ENCODE measurements at regions not wholly inside any gene's neighbourhood (a gene's known extent, or its start where the extent isn't known, plus 50 kb on each side); places are given as distances from the start of the nearest gene placed in this dataset.

DNA sequence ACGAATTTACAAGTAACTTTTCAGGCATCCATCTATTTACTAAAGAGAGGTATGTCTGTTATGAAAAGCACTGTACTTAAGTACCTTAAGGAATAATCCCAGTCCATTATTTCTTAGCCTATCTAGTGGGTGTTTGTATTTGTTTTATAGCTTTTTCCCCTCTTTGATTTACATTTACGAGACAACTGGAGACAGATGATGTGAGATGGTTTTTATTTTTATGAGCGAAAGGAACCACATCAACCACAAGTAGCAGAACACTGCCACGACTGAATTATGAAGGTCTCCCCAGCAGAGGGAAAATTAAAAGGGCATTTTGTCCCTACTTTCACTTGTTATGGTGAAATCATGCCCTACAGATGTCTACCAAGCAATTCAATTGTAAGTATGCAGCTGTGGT is 357.8 kb downstream of the NFIB start:
- Histone ChIP-seq H3K9me3 (replicated peaks; ENCODE audit: insufficient read depth, low read length) (no peaks in the 10 kb centered on the region), H3K27ac (ENCODE audit: low read length) (no peak overlapping the region), H4K20me1 (ENCODE audit: insufficient read depth, low read length) (no peaks in the 10 kb centered on the region), H3K4me3 (ENCODE audit: low read length) (no peak overlapping the region), H2AFZ (ENCODE audit: low read length) (no peak overlapping the region), H3K27me3 (replicated peaks; ENCODE audit: insufficient read depth, low read length) (no peaks in the 10 kb centered on the region), H3F3A (ENCODE audit: insufficient read depth, low read length) (no peaks in the 10 kb centered on the region), H3K9ac (ENCODE audit: low read length) (no peak overlapping the region), H3K4me2 (ENCODE audit: low read depth, low read length) (no peak overlapping the region), H3K9me2 (replicated peaks; ENCODE audit: insufficient read depth, low read length) (no peaks in the 10 kb centered on the region), H3K4me1 (ENCODE audit: low read length) (no peaks in the 10 kb centered on the region), H3K36me3 (replicated peaks; ENCODE audit: insufficient read depth, low read length) (no peaks in the 10 kb centered on the region), H3K79me2 (ENCODE audit: low read length) (no peaks in the 10 kb centered on the region)
- TF ChIP-seq EZH2phosphoT487 (IDR thresholded peaks at IDR 0.05; ENCODE audit: low read length) (no peak), EZH2 (optimal IDR thresholded peaks at IDR 0.05; ENCODE audit: low read depth, low read length) (no peak)
- TF ChIP-seq, protein P1, sequence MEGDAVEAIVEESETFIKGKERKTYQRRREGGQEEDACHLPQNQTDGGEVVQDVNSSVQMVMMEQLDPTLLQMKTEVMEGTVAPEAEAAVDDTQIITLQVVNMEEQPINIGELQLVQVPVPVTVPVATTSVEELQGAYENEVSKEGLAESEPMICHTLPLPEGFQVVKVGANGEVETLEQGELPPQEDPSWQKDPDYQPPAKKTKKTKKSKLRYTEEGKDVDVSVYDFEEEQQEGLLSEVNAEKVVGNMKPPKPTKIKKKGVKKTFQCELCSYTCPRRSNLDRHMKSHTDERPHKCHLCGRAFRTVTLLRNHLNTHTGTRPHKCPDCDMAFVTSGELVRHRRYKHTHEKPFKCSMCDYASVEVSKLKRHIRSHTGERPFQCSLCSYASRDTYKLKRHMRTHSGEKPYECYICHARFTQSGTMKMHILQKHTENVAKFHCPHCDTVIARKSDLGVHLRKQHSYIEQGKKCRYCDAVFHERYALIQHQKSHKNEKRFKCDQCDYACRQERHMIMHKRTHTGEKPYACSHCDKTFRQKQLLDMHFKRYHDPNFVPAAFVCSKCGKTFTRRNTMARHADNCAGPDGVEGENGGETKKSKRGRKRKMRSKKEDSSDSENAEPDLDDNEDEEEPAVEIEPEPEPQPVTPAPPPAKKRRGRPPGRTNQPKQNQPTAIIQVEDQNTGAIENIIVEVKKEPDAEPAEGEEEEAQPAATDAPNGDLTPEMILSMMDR (IDR thresholded peaks at IDR 0.05; ENCODE audit: low read length) = no peak
- no peak for DNase-seq

DNA sequence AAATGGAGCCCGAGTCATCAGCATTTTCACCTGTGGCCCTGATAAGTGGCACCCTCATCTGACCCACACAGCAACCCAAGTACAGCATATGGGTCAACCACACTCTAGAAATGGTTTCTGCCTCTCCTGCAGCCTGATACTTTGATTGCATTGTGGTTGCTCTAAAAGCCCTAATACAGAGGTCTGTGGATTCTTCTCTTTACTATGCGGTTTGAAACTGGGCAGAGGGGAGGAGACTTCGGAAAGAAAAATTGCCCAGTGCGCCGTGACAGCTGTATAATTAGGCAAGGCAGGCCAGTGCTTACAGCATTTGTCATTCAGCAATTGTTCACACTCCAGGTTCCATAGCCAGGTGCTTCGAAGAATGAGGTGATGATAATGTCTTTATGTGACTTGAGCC is 361.0 kb downstream of the NFIB start:
- no peak for DNase-seq
- H3K4me2 ChIP-seq (ENCODE audit: low read depth, low read length) = no peak overlapping the region
- H3K27ac ChIP-seq (ENCODE audit: low read length) = no peak overlapping the region

DNA sequence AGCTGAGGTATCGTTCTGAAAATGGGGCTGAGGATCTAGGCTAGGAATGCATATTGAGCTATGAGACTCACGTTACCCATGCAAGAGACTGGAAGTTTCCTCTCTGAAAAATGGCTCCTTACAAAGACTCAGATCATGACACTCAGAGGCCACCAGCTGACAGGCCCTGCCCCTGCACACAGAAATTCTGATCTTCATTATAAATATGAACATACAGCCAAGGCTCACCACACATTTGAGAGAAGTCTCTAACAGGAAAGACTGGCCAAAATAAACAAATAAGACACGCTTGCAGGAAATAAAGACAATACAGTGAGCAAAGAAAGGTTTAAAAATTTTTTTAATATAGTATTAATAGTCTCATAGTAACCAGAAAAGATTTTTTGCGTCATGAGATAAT is 365.9 kb downstream of the NFIB start:
- no peaks in the 10 kb centered on the region for H3K4me1 ChIP-seq (ENCODE audit: low read length)
- no peaks in the 10 kb centered on the region for H4K20me1 ChIP-seq (ENCODE audit: insufficient read depth, low read length)
- H3F3A ChIP-seq (ENCODE audit: insufficient read depth, low read length) = no peaks in the 10 kb centered on the region
- no peaks in the 10 kb centered on the region for H3K9me3 ChIP-seq (replicated peaks; ENCODE audit: insufficient read depth, low read length)
- no peaks in the 10 kb centered on the region for H3K79me2 ChIP-seq (ENCODE audit: low read length)
- H3K27me3 ChIP-seq (replicated peaks; ENCODE audit: insufficient read depth, low read length) = no peaks in the 10 kb centered on the region
- no peak for DNase-seq
- no peak for TF ChIP-seq EZH2phosphoT487 (IDR thresholded peaks at IDR 0.05; ENCODE audit: low read length)
- H3K9ac ChIP-seq (ENCODE audit: low read length) = no peak overlapping the region
- no peaks in the 10 kb centered on the region for H3K36me3 ChIP-seq (replicated peaks; ENCODE audit: insufficient read depth, low read length)
- H3K27ac ChIP-seq (ENCODE audit: low read length) = no peak overlapping the region
- no peak overlapping the region for H3K4me3 ChIP-seq (ENCODE audit: low read length)
- no peak overlapping the region for H2AFZ ChIP-seq (ENCODE audit: low read length)
- H3K4me2 ChIP-seq (ENCODE audit: low read depth, low read length) = no peak overlapping the region
- no peaks in the 10 kb centered on the region for H3K9me2 ChIP-seq (replicated peaks; ENCODE audit: insufficient read depth, low read length)

More for the DNA sequence above, 361.0 kb downstream of the NFIB start:
- Histone ChIP-seq H3K79me2 (ENCODE audit: low read length) (no peaks in the 10 kb centered on the region), H4K20me1 (ENCODE audit: insufficient read depth, low read length) (no peaks in the 10 kb centered on the region), H3K9me2 (replicated peaks; ENCODE audit: insufficient read depth, low read length) (no peaks in the 10 kb centered on the region), H2AFZ (ENCODE audit: low read length) (no peak overlapping the region), H3K9me3 (replicated peaks; ENCODE audit: insufficient read depth, low read length) (no peaks in the 10 kb centered on the region), H3K9ac (ENCODE audit: low read length) (no peak overlapping the region), H3F3A (ENCODE audit: insufficient read depth, low read length) (no peaks in the 10 kb centered on the region), H3K4me1 (ENCODE audit: low read length) (no peaks in the 10 kb centered on the region), H3K36me3 (replicated peaks; ENCODE audit: insufficient read depth, low read length) (no peaks in the 10 kb centered on the region), H3K4me3 (ENCODE audit: low read length) (no peak overlapping the region), H3K27me3 (replicated peaks; ENCODE audit: insufficient read depth, low read length) (no peaks in the 10 kb centered on the region)
- TF ChIP-seq, protein P1 (IDR thresholded peaks at IDR 0.05; ENCODE audit: low read length) = no peak
- TF ChIP-seq EZH2 (optimal IDR thresholded peaks at IDR 0.05; ENCODE audit: low read depth, low read length) = no peak
- no peak for TF ChIP-seq EZH2phosphoT487 (IDR thresholded peaks at IDR 0.05; ENCODE audit: low read length)

DNA sequence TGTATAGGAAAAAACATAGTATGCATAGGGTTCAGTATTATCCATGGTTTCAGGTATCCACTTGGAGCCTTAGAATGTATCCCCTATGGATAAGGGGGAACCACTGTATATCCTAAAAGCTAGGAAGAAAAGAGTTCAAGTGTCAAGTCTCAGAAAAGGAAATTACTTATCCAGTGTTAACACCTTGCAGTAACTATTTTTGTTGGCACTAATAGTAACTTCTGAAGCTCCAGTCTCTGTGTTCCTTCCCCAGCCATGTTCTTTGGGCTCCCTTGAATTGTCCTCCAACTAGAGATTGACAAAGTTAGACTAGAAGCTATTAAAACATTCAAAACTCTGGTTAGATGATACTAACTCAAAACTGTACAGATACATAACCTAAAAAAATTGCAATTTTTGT is 370.8 kb downstream of the NFIB start:
- H3K9ac ChIP-seq (ENCODE audit: low read length) = no peak overlapping the region
- DNase-seq = no peak
- no peaks in the 10 kb centered on the region for H3K36me3 ChIP-seq (replicated peaks; ENCODE audit: insufficient read depth, low read length)
- no peaks in the 10 kb centered on the region for H3K79me2 ChIP-seq (ENCODE audit: low read length)
- H3K27ac ChIP-seq (ENCODE audit: low read length) = no peak overlapping the region
- no peaks in the 10 kb centered on the region for H4K20me1 ChIP-seq (ENCODE audit: insufficient read depth, low read length)
- no peak overlapping the region for H3K4me2 ChIP-seq (ENCODE audit: low read depth, low read length)
- H3F3A ChIP-seq (ENCODE audit: insufficient read depth, low read length) = no peaks in the 10 kb centered on the region
- no peaks in the 10 kb centered on the region for H3K27me3 ChIP-seq (replicated peaks; ENCODE audit: insufficient read depth, low read length)
- no peak overlapping the region for H2AFZ ChIP-seq (ENCODE audit: low read length)
- no peak overlapping the region for H3K4me3 ChIP-seq (ENCODE audit: low read length)
- TF ChIP-seq EZH2phosphoT487 (IDR thresholded peaks at IDR 0.05; ENCODE audit: low read length) (no peak), EZH2 (optimal IDR thresholded peaks at IDR 0.05; ENCODE audit: low read depth, low read length) (no peak)
- TF ChIP-seq, protein P1 (IDR thresholded peaks at IDR 0.05; ENCODE audit: low read length) = no peak
- no peaks in the 10 kb centered on the region for H3K9me2 ChIP-seq (replicated peaks; ENCODE audit: insufficient read depth, low read length)
- no peaks in the 10 kb centered on the region for H3K4me1 ChIP-seq (ENCODE audit: low read length)
- no peaks in the 10 kb centered on the region for H3K9me3 ChIP-seq (replicated peaks; ENCODE audit: insufficient read depth, low read length)
